GM19324 (cell line): ENCODE measurements at regions not wholly inside any gene's neighbourhood (a gene's known extent, or its start where the extent isn't known, plus 50 kb on each side); places are given as distances from the start of the nearest gene placed in this dataset.
"Not testable (repeated sequence)": the region's sequence is repeated elsewhere in the genome, so short reads cannot be mapped to it uniquely, and the experiment has no call there.

Experiments used
- ATAC-seq: cut with Tn5 transposase; IDR thresholded peaks from one replicate; pipeline ENCODE4 v1.9.1; 2021; ENCODE audit warnings: mild to moderate bottlenecking, moderate library complexity; ENCODE audit not compliant: unreplicated experiment, low FRiP score

GRCh38 chr3:87436781-87437543 lies 160.6 kb upstream of the POU1F1 start:
- no peak for ATAC-seq

- ATAC-seq, result no peak
These were observed 159.7 kb upstream of the POU1F1 start for GRCh38 chr3:87435926-87436620.

DNA sequence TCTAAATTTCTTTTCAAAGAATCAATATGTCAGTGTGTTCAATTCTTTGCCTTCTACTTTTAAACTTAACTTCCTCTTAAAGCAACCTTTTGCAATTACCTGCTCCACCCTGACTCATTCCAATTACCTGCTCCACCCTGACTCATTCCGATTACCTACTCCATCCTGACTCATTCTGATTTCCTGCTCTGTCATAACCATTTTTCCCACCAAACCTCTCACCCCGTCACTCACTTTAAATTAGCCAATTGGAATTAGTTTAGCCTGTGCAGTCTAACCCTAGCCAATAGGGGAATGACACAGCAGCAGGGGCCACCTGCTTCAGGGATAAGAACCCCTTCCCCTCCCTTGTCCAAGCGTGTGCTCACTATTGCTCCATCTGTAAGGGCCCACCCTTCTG lies 157.1 kb upstream of the POU1F1 start:
- not testable (repeated sequence) for ATAC-seq

GRCh38 chr3:87426918-87427317 lies 150.5 kb upstream of the POU1F1 start:
- ATAC-seq, result no peak

DNA sequence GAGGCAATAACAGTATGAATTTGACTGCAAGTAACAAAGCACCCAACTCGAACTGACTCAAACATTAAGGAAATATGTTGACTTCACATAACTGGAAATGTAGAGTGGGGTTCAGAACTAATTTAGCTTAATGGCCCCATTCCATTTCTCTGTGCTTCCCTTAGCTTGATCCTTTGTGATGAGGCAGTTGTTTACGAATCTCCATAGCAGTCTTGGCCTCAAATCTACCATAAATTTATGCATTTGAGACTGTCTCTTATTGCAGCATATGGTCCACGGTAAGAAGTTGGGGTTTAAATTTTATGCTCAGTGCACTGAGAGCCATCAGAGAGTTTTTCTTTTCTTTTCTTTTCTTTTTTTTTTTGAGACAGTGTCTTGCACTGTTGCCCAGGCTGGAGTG lies 148.7 kb upstream of the POU1F1 start:
- no peak for ATAC-seq

DNA sequence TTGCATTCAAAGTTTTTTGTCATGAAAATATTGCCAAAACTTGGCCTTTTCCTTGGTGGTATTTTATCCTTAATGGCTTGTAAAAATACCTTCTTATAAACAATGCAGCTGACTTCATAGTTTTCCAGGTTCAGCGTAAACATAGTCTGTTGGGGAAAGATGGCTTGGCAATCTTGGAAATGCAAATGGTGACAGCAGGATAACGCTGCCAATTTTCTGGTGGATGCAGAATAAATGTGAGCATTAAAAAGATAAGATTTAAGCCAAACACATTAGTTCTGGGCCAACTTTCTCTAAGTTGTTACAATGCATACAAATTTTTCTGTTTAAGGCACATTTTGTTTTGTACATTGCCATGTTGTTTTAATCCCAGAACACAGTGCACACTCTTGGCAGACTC lies 147.0 kb upstream of the POU1F1 start:
- no peak for ATAC-seq

DNA sequence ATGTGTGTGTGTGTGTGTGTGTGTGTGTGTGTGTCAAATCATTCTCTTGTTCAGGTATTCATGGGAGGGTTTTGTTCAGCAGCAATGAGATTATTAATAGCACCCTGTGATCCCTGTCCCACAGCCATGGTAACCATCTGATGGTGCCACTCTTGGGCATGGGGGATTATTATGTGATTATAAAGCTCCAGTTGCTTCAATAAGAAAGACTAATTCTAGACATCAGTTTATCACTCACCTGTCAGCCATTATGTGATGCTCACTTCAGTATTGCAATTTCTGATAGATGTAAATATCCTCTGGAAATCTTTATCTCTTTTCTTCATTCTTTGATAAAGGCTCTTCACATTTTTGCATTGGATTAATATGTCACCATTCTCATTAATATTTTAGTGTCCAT lies 145.9 kb upstream of the POU1F1 start:
- ATAC-seq, result no peak

DNA sequence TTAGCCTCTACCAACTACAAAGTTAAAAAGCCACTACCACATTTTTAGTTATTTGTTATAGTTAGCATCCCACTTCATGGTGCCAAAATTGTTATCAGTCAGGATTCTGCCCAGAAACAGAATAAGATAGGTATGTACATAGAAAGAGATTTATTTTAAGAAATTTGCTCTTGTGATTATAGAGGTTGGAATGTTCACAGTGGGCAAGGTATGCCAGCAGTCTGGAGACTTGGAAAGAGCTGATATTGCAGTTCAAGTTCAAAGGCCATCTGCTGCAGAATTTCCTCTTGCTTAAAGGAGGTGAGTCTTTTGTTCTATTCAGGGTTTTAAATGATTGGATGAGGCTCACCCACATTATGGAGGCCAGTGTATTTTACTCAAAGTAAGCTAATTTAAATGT lies 143.8 kb upstream of the POU1F1 start:
- ATAC-seq, result no peak

DNA sequence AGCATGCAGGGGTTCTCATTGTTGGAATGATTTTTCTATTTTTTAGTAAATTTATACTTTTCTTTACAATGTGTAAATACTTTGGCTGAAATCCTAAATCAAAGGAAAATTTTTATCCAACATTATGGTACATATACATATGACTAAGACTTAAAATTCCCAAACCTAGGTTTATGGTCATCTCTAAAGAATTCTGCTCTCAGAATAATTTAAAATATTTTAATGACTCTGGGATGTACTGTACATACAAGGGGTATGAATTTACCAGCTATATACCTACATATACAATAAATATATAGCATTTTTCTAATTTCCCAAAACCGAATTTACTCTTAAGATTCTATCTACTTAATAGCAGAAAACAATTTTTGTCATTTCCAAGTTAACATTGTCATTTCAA lies 137.9 kb upstream of the POU1F1 start:
- ATAC-seq, result no peak

GRCh38 chr3:87413814-87414213 lies 137.4 kb upstream of the POU1F1 start:
- no peak for ATAC-seq

DNA sequence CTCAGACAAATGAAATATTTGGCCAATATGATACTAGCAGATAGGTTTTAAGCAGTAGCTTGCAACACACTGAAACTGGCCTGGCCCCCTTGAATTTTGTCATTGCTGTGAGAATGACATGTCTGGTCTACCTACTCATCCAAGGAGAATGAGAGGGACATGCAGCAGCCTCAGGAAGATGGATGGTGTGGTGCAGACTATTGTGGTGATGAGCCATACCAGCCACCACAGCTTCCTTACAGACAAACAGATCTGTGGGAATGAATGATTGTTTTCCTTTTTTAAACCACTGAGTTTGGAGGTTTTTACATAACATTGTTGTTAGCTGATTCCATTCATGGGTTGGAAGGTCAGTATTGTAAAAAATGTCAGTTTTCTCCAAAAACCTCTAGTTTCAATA lies 133.7 kb upstream of the POU1F1 start:
- no peak for ATAC-seq

DNA sequence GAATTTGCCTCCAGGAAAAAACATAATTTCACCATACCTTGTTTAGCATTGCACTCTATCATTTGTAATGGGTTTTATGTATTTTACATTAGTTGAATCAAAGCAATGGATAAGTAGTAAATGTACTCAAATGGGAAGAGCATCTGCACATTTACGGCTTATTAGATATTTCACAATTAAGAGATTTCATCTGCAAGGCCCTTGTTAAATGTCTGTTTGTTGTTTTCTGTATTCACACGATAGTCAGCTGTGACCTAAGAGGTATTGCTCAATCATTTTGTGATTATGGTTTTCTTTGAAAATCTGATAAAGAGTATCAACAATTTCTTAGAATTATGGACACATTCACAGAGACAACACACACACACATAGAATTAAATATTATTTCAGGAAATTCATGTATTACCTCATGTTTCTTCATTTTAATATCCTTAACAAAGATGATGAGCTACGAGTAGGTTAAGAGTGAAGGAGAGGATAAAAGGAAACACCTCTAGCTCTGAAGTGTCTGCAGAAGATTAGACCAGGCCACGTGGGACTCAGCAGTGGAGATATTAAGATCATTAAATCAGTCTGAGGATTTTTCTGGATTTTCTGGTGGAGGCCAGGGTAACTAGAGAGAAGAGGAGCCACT lies 121.9 kb upstream of the POU1F1 start:
- ATAC-seq, result no peak

DNA sequence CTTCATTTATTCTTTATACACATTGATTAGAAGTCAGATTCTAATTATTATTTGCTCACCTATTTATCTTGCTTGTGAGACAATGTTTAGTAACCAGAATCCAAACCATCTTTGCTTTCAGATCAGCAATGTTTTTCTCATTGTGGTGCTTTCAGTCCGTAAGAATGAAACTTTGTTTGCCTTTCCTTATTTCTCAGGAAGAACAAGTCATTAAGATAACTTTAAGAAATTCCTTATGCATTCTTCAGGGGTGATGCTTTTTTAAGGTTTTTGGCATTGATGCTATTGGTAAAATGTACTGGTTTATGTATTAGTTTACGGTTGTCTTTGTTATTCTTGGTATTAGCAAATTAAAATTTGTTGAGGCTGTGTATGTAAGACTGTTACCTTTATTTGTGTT lies 120.8 kb upstream of the POU1F1 start:
- no peak for ATAC-seq

GRCh38 chr3:87390821-87391220 lies 114.4 kb upstream of the POU1F1 start:
- ATAC-seq, result no peak

- ATAC-seq, result no peak
These were observed 114.0 kb upstream of the POU1F1 start for GRCh38 chr3:87390353-87390752.

DNA sequence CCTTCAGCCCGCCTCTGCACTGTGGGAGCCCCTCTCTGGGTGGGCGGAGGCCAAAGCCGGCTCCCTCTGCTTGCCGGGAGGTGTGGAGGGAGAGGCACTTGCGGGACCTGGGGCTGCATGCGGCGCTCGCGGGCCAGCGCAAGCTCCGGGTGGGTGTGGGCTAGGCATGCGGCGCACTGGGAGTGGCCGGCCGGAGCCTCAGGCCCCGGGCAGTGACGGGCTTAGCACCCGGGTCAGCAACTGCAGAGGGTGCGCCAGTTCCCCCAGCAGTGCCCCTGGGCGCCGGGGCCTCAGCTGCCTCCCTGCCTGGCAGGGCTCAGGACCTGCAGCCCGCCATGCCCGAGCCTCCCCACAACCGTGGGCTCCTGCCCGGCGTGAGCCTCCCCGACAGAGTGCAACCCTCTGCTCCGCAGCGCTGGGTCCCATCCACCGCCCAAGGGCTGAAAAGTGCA lies 98.9 kb upstream of the POU1F1 start:
- no peak for ATAC-seq

- no peak for ATAC-seq
These were observed 93.6 kb upstream of the POU1F1 start for GRCh38 chr3:87370007-87370406.

DNA sequence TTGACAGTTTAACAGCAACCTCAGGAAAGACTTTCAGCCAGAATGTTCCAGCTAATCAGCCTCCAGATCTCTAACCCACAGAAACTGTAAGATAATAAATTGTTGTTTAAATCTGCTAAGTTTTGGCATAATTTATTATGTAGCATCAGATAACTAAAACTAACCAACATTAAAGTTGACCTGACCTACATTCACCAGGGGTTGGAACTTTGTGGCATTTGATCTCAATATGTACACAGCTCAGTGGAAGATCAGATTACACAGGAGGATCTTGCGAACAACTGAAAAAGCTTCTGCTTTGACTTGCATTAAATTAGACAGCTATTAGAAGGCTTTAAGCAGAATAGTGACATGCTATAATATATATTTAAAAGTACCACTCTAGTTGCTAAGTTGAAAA lies 91.4 kb upstream of the POU1F1 start:
- no peak for ATAC-seq

- no peak for ATAC-seq
These were observed 87.3 kb upstream of the POU1F1 start for GRCh38 chr3:87363721-87364120.

DNA sequence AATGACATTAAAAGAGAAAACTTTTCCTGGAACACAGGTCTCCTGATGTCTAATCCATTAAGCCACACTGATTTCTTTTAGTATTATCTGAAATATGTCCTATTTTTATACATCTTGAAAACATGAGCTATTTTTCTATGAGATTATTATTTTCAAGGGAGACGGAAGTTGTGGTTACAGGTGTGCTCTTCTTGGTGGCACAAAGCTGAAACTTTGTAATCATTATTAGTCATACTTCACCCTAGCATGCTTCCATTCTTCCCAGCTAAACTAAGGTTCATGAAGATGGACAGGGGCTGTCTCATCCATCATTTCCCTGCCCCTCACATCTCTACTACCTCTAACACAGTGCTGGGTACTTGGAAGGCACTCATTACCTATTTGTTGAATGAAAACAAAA lies 85.6 kb upstream of the POU1F1 start:
- no peak for ATAC-seq

GRCh38 chr3:87361271-87361670 lies 84.9 kb upstream of the POU1F1 start:
- no peak for ATAC-seq

- no peak for ATAC-seq
These were observed 83.4 kb upstream of the POU1F1 start for GRCh38 chr3:87359826-87360225.
